ENCODE measurements at regions not wholly inside any gene's neighbourhood (a gene's known extent, or its start where the extent isn't known, plus 50 kb on each side); places are given as distances from the start of the nearest gene placed in this dataset.

- no peak for TF ChIP-seq CTCF (conservative IDR thresholded peaks at IDR 0.05; ENCODE audit: low read depth, low read length)
- TF ChIP-seq EZH2 (IDR thresholded peaks at IDR 0.05; ENCODE audit: low read length, unreplicated experiment): no peak
Observed at GRCh38 chr4:133920236-133920635, 281.4 kb downstream of the PABPC4L start.

Data from PC-3 (cell line).